Stimulated activated CD4-positive, alpha-beta T cell treated with anti-CD3 and anti-CD28 coated beads, Interleukin-1b, Interleukin-23, amount 100 ng/mL, for 24 hours (primary cell): ENCODE measurements at regions not wholly inside any gene's neighbourhood (a gene's known extent, or its start where the extent isn't known, plus 50 kb on each side); places are given as distances from the start of the nearest gene placed in this dataset.

Source experiments
- DNase-seq, 4 experiments: peaks; one replicate each; pipeline ENCODE4 v3.0.0-alpha.2; 2020; ENCODE audit warnings: low read depth in 4 of 4, low spot score in 1 of 4

DNA sequence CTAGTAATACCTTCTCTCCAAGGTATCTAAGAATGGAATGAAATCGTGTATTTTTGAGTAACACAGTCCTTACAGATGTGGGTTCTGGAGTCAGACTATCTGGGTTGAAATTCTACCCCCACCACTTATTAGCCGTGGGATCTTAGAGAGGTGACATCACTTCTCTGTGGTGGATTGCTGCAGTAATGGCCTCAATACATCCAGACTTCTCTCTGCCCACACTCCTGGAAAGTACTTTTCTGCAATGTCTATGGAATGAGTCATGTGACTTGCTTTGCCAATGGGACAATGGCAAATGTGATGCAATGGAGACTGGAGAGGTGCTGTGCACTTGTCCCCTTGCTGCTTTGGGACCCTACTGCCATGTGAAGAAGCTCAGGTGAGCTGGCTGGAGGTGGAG is 418.2 kb downstream of the HAPSTR1 start:
- no peak for DNase-seq

DNA sequence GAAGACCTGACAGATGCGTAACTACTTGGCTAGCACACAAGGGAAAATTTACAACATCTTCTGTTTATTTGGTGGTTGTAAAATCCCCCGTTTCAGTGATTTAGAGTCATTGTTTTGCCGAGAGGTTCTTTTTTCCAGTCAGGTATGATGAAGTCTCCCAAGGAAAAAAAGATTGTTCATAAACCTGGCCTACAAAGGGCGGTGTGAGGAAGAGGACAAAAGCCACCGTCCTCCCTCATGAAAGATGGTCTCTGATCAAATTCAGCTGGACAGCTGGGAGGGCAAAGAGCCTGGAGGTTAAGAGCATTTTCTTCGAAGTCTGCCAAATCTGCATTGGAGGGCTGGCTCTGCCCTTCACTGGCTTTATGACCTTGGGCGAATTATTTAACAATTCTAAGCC is 419.9 kb downstream of the HAPSTR1 start:
- DNase-seq, result no peak

DNA sequence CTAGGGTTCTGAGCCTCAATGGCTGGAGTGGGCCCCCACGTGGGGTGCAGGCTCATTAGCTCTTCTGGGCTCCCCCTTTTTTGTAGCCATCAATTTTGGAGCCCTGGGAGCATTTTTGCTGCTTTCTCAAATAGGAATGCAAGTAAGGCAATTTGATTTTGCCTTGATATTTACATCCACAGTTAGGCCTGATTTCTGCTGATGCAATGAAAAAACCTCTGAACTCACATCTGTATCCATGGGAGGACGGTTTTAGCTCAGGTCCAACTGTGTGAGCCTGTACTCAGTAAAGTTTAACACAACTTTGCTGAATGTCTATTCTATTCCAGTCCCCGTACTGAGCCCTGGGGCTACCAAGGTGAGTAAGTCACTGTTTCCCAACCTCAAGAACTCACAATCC is 425.0 kb downstream of the HAPSTR1 start:
- DNase-seq, result no peak

DNA sequence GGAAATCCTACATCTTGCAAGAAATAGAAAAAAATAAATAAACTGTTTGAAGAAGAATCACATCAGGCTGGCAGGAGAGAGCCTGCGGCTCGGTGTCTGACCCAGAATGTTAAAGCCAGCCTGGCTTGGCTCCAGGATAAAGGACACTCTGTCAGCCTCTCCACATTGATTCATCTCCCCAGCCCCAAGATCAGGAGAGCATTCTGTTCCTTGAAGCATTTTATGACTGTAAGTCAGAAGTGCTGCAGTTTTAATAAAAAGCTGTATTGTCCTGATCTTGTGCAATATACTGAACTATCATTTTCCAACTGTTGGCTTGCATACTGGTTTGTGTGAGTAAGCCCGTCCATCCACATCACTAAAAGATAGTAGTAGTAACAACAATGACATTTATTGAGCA is 426.6 kb downstream of the HAPSTR1 start:
- no peak for DNase-seq

DNA sequence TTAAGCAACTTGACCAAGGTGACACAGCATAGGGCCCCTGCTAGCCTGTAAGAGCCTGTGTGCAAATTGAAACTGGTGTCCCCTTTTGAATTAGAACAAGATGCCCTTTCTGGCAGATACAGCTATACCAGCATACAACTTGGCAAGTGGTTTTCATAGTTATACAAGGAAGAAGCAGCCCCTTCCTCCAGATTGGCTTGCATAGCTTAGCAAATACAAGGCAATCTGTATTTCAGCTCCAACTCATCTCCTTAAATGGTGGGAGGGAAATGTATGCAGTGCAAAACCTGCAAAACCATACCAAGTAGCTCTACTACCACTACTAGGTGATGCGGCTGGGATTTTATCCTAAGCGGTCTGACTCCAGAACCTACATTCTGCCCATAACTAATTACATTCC is 427.1 kb downstream of the HAPSTR1 start:
- DNase-seq, result no peak

DNA sequence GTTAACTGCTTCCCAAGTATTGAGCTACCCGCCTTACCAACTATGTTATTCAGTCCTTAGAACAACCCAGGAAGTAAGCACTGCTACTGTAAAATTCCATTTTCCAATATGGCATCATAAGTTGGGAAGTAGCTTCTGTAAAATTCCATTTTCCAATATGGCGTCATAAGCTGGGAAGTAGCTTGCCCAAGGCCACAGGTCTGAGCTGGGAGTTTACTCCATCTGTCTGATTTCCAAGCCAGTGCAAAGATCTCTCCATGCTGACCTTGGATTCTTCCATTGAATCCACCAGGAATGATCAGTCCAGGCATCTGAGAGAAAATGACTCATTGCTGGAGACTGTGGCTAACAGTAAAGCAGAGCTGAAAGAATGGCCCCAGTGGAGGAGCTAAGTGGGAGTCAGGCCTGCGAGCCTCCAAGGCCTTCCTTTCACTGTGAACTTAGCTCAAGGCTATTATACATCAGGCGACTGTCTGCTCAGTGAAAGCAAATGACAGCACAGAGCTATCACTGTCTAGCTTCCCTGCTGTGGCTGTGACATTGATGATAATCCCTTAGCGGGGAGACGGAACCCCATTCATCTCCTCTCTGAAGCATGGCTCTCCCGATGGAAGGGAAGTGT is 430.4 kb downstream of the HAPSTR1 start:
- no peak for DNase-seq

DNA sequence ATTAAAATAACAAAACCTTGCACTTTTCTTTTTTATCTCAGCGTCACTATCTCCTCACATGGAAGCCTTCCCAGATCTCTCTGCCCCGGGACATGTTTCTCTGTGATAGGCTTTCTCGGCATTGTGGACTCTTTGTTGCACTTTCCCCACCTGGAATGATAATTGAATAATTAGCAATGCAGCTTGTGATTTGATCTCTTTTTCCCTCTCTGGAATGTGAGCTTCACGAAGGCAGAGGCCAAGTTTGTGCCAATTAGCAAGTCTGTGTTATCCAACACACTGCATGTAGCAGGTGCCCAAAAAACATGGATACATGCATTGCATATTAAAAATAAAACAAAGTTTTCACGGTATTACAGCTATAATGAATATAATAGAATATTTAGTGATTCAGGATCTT is 431.2 kb downstream of the HAPSTR1 start:
- DNase-seq, result no peak

DNA sequence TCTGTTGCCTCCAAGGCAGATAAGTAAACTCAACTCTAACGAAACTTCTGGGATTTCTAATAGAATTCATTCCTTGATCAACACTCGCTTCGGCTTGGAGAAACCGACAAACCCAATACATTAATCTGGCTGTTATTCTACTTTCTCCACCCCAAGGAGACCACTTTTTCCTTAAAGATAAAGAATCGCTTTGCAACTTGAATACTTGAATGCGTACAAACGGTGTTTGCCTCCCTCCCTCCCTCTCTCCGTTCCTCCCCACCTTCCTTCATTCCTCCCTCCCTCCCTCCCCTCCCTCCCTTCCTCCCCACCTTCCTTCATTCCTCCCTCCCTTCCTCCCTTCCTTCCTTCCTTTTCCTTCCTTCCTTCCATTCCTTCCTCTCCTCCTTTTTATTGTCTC is 432.6 kb downstream of the HAPSTR1 start:
- DNase-seq, result no peak

DNA sequence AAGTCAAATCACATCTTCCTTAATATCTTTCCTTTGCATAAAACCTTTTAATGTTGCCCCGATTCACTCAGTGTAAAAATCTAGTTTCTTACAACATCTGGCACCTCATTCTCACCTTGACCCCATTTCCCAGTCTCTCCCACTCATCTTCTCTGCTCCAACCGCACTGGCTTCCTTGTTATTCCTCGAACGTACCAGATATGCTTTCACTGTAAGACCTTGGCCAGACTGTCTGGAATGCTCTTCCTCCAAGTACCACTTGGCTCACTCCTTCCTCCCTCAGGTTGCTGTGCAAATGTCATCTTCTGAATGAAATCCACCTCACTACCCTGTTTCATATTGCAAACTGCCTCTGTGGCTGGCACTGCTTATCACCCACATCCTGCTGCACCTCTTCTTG is 433.6 kb downstream of the HAPSTR1 start:
- DNase-seq, result no peak

DNA sequence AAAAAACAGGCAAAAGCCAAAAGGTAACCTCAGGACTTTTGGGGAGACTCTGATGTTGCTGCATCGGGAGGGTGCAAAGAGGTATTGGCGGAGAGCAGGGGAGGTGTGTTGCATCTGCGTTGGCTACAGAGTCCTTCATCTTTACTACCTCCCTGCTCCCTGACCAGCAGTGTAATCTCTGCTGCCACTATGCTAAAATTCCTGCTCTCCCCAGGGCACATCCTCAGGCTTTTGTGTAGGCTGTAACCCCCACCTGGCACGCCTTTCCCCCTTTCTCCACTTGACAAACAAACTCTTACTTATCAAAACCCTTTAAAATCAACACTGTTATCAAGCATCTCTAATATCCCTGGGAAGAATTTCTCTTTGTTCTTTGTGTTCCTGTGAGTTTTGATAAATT is 435.3 kb downstream of the HAPSTR1 start:
- DNase-seq, result no peak

DNA sequence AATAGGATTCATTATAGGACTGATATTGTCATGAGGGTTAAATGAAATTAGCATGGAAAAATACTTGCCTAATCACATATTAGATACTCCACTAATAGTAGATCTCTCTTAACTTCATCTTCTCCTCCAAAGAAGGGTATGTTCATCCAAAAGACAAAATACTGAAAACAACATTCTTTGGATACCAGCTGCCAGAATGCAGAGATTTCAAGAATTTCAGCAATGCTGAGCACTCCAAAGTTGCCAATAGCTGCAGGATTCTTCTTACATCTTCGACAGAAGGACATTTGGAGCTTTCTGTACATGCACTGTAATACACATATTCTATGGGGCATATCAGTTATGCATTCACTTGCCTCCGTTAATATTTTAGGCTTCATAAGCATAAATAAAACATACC is 436.5 kb downstream of the HAPSTR1 start:
- no peak for DNase-seq

DNA sequence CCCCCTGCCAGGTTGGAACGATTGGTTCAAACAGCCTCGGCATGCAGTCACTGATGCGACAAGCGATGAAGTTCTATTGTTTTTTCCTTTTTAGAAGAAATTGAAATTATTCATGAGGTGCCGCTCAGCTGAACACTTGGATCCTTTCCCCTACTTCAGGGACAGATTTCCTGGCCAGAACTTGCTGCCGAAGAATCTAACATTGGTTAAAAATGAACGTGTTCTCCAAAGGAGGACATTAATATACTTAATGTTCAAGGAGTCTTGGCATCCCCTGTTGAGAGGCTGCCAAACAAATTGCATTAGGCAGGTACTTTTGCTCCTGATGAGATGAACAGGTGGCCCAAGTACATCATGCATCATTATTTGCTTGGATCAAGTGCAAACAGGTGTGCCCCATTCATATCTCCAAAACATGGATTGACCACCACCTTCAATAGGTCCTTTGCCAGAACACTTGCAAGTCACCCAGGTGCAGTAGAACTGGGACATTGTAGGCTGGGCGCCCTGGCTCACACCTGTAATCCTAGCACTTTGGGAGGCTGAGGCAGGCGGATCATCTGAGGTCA is 437.2 kb downstream of the HAPSTR1 start:
- no peak for DNase-seq

DNA sequence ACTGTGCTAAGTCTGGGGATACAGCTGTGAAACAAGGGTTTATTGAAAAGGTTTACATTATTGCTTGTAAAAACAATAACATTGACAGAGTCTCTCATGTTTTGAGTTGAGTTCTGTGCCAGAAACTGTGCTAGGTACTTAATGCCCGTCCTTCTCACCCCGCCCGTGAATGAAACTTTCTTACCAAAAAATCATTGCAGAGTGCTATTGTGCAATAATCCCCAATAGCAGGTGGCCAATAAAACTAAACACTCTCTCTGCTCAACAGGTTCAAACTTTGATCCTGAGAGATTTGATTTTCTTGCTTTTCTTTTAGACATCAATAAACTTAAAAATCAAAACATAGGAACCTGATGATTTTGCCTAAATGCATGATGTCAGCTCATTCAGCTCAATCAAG is 441.6 kb downstream of the HAPSTR1 start:
- no peak for DNase-seq

DNA sequence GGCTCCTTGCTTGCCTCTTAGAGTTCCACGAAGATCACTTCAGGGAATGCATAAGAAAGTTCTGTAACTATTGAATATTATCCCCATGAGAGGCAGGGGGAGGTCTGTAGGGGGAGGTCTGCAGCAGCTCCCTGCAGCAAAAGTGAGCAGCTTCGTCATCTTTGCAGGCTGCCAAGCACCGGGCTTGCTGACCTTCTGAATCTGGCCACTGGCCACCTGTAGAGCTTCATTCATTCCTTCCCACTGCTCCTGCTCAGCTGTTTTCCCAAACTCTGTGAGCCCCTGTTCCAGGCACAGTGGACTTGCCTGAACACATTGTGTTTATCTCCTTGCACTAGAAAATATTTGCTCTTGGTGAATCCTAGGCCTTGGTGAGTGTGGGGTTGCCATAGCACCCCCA is 443.3 kb downstream of the HAPSTR1 start:
- DNase-seq, result no peak

DNA sequence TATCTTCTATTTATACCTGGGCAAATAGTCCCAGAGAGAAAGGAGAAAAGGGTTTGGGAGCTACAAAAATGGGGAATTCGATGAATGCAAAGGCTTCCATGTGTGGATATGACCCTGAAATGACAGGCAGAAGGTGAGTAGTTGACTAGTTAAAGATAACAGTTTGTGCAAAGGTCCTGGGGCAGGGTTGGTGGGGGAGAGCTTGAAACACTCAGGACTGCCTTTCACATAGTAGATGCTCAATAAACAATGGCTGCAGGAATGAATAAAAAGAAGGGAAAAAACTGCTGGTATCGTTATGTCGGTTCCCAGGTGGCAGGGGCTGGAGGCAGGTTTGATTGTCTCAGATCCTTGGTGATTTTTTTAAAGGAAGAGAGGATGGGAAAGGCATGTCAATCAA is 445.5 kb downstream of the HAPSTR1 start:
- no peak for DNase-seq

DNA sequence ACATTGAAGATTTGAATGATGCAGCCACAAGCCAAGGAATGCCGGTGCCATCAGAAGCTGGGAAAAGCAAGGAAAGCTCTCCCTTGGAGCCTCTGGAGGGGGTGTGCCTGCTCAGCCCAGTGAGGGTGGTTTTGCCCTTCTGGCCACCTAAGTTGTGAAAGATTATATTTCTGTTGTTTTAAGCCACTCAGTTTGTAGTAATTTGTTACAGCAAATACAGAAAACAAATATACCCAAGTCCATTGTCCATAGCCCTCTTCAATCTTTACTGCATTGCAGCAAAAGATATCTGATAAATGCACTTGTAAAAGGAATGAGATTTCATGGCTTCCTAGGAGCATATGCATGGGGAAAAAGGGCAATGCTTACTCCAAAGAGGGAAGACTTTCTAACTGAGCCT is 447.9 kb downstream of the HAPSTR1 start:
- no peak for DNase-seq

DNA sequence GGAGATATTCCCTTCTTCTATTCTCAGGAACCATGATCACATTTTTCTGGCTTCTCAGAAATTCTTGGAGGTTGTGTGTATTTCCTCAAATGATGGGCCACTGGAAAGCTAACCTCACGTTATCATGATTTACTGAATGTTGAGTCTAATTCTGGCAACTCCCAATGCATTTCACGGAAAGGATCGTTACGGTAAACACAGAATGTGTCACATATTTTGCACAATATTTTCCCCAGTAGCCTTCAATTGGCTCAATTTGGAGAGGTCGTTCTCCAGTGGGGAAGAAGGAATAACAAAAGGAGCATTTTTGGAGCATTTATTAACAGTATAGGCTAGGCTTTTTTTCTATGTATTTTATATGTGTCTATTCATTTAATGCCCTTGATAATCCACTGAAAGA is 450.3 kb downstream of the HAPSTR1 start:
- no peak for DNase-seq

DNA sequence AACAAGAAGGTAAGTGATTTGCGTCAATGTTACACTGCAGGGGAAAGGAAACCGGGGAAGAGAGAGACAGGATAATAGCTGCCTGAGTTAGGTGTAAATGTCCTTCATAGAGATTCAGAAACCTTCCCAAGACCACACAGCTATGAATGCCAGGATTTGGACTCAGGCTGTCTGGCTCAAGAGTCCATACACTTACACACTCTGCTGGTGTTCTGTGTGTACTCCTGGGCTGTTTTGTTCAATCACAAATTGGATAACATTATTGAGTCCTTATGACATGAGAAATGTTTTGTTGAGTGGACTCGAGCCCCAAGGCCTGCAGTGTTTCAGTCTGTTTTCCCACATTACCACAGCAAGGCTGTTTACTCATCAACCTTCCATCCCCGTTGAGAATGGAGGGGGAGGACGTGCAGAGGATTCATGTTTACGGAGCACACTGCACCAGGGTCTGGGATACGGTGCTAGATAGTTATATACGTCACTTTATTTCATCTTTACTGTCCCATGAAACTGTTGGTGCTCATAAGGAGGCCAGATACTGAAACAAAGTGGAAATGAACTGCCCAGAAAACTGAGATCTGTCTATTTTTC is 450.8 kb downstream of the HAPSTR1 start:
- no peak for DNase-seq

DNA sequence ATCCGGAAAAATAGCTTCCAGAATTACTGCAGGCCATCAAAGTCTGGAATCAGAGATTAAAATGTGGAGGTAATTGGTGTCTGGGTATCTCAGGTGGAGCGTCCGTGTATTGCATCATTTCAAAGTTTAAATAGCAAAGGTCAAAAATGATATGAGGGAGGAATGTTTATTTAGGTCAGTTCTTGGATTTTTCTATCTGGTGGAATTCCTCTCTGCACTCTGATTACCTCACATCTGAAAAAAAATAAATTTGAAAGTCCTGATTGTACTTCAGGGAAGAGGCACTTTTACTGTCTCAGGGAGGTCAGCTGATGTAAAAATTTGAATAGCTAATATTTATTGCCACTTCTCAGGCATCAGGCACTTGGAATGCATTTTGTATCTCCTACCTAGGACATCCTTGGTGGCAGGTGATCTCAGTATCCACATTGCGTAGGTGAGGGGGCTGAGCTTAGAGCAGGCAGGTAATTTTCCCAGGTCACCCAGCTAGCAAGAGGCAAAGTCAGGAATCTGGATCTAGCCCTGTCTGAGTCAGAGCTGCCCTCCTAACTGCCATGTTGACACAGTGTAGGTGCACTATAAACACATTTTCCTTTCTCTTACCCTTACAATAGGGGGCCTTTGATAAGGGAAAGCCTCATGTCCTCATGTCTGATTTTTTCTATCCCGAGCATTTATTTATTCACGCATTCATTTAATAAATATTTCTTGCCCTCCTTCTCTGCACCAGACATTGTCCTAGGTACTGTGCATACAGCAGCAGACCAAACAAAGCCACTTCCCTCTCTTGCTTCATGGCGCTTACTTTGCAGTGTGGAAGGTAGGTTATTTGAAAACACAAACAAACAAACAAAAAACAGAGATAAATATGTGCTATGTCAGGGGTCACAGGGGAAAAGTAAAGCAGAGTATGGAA is 454.3 kb downstream of the HAPSTR1 start:
- no peak for DNase-seq

DNA sequence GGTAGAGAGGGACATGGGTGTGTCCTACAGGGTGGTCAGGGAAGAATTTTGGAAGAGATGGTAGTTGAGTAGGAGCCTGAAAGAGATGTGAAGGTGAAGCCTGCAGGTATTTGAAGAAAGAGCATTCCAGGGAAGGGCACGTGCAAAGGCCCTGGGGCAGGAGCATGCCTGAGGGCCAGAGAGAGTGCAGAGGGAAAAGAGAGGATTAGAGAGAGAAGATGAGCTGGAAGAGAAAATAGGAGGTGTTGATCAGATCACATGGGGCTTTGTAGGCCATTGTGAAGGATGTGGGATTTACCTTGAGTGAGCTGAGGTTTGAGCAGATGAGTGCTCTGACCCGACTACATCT is 455.0 kb downstream of the HAPSTR1 start:
- DNase-seq, result no peak

DNA sequence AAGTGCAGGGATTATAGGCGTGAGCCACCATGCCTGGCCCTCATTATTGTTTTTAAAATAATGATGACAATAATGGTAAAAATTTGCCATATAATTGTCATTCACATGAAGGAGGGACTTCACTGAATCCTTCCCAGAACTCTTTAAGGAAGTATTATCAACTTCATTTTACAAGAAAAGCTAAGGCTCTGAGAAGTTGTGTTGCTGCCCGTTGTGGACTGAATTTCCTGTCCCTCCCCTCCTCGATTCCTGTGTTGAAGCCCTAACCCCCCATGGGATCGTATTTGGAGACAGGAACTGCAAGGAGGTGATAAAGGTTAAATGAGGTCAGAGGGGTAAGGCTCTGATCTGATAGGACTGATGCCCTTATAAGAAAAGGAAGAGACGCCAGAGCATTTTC is 458.0 kb downstream of the HAPSTR1 start:
- DNase-seq, result no peak

DNA sequence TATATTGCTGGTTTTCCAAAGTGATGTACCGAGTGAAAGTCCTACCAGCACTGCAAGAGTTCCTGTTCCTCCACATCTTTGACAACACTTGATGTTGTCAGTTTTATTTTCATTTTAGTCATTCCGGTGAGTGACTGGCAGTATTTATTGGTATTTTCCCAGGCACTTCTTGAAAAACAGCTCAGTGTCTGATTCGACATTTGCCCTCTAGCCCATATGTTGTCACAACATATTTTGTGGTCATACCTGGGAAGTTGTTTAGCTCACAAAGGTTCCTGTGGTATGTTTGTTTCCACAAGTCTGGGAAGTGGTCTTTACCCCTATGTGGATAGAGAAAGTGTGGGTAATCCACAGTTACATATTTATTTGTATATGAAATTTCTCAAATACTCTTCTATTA is 463.6 kb downstream of the HAPSTR1 start:
- DNase-seq, result no peak
